ENCODE measurements at regions not wholly inside any gene's neighbourhood (a gene's known extent, or its start where the extent isn't known, plus 50 kb on each side); places are given as distances from the start of the nearest gene placed in this dataset.

- no peak for ATAC-seq (replicated peaks)
- no peaks in the 10 kb centered on the region for H3K27me3 Mint-ChIP-seq
- no peaks in the 10 kb centered on the region for H3K4me1 Mint-ChIP-seq (ENCODE audit: low read depth in 2 of 2)
- H3K36me3 Mint-ChIP-seq (ENCODE audit: insufficient read depth) = no peaks in the 10 kb centered on the region
- H3K27ac Mint-ChIP-seq = no peak overlapping the region
- H3K9me3 Mint-ChIP-seq = peaks cover 21 to 44% of the 10 kb centered on the region in 2 donors
- no peak for DNase-seq
- no peak overlapping the region for H3K4me3 Mint-ChIP-seq
Observed at GRCh38 chr5:3925022-3925421, 329.4 kb downstream of the IRX1 start.

DNA sequence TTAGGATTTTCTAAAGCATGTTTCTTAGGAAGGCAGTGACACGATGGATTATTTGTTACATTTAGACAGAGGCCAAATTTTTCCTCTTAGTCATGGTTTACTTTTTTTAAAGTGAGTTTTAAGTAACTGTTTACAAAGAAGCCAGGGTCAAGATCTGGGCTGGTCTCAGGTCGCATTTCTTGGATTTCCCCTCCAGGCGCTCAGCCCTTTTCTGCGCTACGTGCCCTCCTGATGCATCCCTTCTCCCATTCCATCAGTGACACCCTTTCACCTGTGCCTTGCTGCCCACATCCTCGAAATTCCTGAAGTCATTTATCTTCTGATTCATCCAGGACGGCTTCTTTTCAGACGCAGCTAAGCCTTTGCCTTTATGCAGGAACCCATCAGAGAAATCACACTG is 330.3 kb downstream of the IRX1 start:
- Mint-ChIP-seq H3K4me1 (ENCODE audit: low read depth in 2 of 2) (no peaks in the 10 kb centered on the region), H3K27me3 (no peaks in the 10 kb centered on the region), H3K9me3 (peaks cover 21 to 44% of the 10 kb centered on the region in 2 donors), H3K27ac (no peak overlapping the region), H3K36me3 (ENCODE audit: insufficient read depth) (no peaks in the 10 kb centered on the region), H3K4me3 (no peak overlapping the region)
- DNase-seq (no peak), ATAC-seq (replicated peaks) (no peak)

GRCh38 chr5:3929799-3930198 is 334.2 kb downstream of the IRX1 start:
- peaks cover 22 to 45% of the 10 kb centered on the region in 2 donors for H3K9me3 Mint-ChIP-seq
- no peaks in the 10 kb centered on the region for H3K36me3 Mint-ChIP-seq (ENCODE audit: insufficient read depth)
- ATAC-seq (replicated peaks) (no peak), DNase-seq (no peak)
- no peak overlapping the region for H3K27ac Mint-ChIP-seq
- no peak overlapping the region for H3K4me3 Mint-ChIP-seq
- H3K4me1 Mint-ChIP-seq (ENCODE audit: low read depth in 2 of 2) = no peaks in the 10 kb centered on the region
- no peaks in the 10 kb centered on the region for H3K27me3 Mint-ChIP-seq

DNA sequence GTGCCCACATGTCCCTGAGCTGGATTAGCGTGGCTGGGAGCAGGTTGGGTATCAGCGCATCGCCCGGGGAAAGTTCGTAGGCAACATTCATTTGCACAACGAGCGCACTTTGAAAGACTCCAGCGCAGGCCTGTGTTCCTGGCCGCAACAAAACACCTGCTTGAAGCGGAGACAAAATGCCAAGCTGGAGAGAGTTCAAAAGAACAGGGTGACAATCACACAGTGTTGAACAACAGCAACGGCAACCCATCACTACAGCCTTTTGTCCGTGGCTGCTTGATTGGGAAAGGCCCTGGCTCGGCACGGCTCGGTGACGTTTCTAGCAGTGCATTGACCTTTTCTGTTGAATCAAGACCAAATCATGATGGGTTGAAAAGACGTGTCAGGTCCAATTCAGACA is 336.3 kb downstream of the IRX1 start:
- H3K27me3 Mint-ChIP-seq = no peaks in the 10 kb centered on the region
- H3K27ac Mint-ChIP-seq = no peak overlapping the region
- H3K4me3 Mint-ChIP-seq = no peak overlapping the region
- no peaks in the 10 kb centered on the region for H3K4me1 Mint-ChIP-seq (ENCODE audit: low read depth in 2 of 2)
- H3K36me3 Mint-ChIP-seq (ENCODE audit: insufficient read depth) = no peaks in the 10 kb centered on the region
- no peak for DNase-seq
- ATAC-seq (replicated peaks) = no peak
- peaks cover 22 to 35% of the 10 kb centered on the region in 2 donors for H3K9me3 Mint-ChIP-seq

- Mint-ChIP-seq H3K36me3 (ENCODE audit: insufficient read depth) (no peaks in the 10 kb centered on the region), H3K27ac (no peak overlapping the region), H3K27me3 (no peaks in the 10 kb centered on the region), H3K4me3 (no peak overlapping the region), H3K4me1 (ENCODE audit: low read depth in 2 of 2) (no peaks in the 10 kb centered on the region), H3K9me3 (peaks cover 10 to 20% of the 10 kb centered on the region in 2 donors)
- ATAC-seq (replicated peaks) = no peak
- DNase-seq = no peak
Observed at GRCh38 chr5:3933536-3933935, 337.9 kb downstream of the IRX1 start.

DNA sequence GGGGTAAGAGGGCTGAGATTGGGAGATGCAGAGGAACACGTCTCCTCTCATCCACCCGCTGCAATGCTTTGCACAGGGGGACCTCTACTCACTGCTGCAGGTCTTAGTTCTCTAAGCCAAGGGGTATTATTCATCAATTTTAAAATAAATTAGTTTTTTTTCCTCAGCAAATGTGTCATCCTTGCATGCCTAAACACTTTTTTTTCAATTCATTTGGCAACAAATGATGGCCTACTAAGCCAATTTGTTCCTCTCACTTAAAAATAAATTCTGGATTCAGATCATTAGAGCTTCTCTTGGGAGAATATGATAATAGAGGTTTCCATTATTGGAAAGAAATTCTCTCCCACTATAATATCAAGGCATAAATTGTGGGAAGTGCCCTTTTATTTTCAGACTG is 338.3 kb downstream of the IRX1 start:
- Mint-ChIP-seq H3K27ac (no peak overlapping the region), H3K4me3 (no peak overlapping the region), H3K4me1 (ENCODE audit: low read depth in 2 of 2) (no peaks in the 10 kb centered on the region), H3K9me3 (peaks cover 8 to 16% of the 10 kb centered on the region in 2 donors), H3K27me3 (no peaks in the 10 kb centered on the region), H3K36me3 (ENCODE audit: insufficient read depth) (no peaks in the 10 kb centered on the region)
- no peak for DNase-seq
- ATAC-seq (replicated peaks) = no peak

DNA sequence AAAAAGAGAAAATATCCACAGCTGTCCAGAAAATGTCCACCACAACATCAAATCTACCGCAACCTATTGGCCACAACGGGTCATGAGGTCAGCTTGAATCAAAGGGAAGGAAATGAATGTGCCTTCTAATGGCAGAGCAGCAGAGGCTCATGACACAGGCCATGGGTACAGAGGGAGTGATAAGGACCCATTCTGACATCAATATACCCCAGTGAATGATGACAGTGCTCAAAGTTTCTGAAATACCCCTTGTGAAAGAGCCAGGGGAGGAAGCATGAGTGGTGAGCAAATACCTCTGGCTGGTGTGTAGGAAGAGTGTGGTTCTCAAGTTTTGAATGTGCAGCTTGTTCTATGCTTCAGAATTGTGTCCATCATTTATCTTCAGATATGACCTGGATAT is 348.2 kb downstream of the IRX1 start:
- H3K27ac Mint-ChIP-seq = no peak overlapping the region
- no peaks in the 10 kb centered on the region for H3K4me1 Mint-ChIP-seq (ENCODE audit: low read depth in 2 of 2)
- no peak for ATAC-seq (replicated peaks)
- no peak overlapping the region for H3K4me3 Mint-ChIP-seq
- no peak for DNase-seq
- peaks cover 7 to 11% of the 10 kb centered on the region in 2 donors for H3K9me3 Mint-ChIP-seq
- no peaks in the 10 kb centered on the region for H3K27me3 Mint-ChIP-seq
- H3K36me3 Mint-ChIP-seq (ENCODE audit: insufficient read depth) = no peaks in the 10 kb centered on the region

DNA sequence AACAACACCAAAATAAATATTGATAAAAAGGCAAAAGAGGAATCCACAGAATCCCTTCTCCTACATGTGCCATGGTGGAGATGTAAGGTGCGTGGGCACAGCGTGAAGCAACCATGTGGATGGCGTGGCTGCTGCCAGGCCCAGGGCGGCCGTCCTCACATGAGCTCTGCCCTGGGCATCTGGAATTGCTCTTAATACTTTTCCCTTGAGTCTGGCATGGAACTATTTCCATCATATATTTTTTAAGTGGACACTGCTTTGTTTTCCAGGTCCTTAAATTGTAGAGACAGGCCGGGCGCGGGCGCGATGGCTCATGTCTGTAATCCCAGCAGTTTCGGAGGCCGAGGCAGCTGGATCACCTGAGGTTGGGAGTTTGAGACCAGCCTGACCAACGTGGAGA is 349.3 kb downstream of the IRX1 start:
- Mint-ChIP-seq H3K9me3 (peaks cover 7 to 11% of the 10 kb centered on the region in 2 donors), H3K36me3 (ENCODE audit: insufficient read depth) (no peaks in the 10 kb centered on the region), H3K4me3 (no peak overlapping the region), H3K4me1 (ENCODE audit: low read depth in 2 of 2) (no peaks in the 10 kb centered on the region), H3K27me3 (no peaks in the 10 kb centered on the region), H3K27ac (no peak overlapping the region)
- DNase-seq = no peak
- no peak for ATAC-seq (replicated peaks)

DNA sequence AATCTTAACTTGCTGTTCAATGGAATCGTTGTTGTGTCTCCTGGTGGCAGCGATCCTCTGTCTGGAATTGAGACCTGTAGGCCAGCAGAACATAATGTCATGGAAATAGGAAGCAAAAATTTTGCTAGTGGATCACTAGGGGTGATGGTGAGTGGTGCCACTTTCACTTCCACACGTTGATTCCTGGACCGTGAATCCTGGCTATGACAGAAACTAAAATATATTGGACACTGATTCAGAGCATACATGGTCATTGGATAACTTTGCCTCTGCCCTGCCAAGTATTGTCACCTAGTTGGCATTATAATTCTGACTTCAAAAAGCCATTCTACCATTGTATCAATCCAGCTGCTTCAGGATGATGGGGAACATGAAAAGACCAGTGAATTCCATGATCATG is 353.2 kb downstream of the IRX1 start:
- no peak for ATAC-seq (replicated peaks)
- no peak for DNase-seq
- Mint-ChIP-seq H3K9me3 (peaks cover 10 to 16% of the 10 kb centered on the region in 2 donors), H3K27me3 (no peaks in the 10 kb centered on the region), H3K4me3 (no peak overlapping the region), H3K4me1 (ENCODE audit: low read depth in 2 of 2) (no peaks in the 10 kb centered on the region), H3K36me3 (ENCODE audit: insufficient read depth) (no peaks in the 10 kb centered on the region), H3K27ac (no peak overlapping the region)

- no peak for ATAC-seq (replicated peaks)
- H3K4me1 Mint-ChIP-seq (ENCODE audit: low read depth in 2 of 2) = no peaks in the 10 kb centered on the region
- no peak overlapping the region for H3K4me3 Mint-ChIP-seq
- peaks cover 8 to 22% of the 10 kb centered on the region in 2 donors for H3K9me3 Mint-ChIP-seq
- DNase-seq = no peak
- no peak overlapping the region for H3K27ac Mint-ChIP-seq
- H3K36me3 Mint-ChIP-seq (ENCODE audit: insufficient read depth) = no peaks in the 10 kb centered on the region
- no peaks in the 10 kb centered on the region for H3K27me3 Mint-ChIP-seq
Observed at GRCh38 chr5:3954199-3954598, 358.6 kb downstream of the IRX1 start.

DNA sequence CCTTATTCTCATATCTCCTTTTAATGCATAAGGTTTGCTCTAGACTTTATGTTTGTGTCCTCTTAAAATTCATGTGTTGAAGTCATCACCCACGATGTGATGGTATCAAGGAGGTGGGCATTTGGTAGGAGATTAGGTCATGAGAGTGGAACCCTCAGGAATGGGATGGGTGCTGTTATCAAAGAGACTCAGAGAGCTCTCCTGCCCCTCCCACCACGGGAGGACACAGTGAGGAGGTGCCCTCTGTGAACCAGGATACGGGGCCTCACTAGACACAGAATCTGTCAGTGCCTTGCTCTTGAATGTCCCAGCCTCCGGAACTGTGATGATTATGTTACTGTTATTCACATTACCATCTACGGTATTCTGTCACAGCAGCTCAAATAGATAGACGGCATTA is 359.0 kb downstream of the IRX1 start:
- H3K9me3 Mint-ChIP-seq = peaks cover 8 to 22% of the 10 kb centered on the region in 2 donors
- H3K36me3 Mint-ChIP-seq (ENCODE audit: insufficient read depth) = no peaks in the 10 kb centered on the region
- no peak overlapping the region for H3K27ac Mint-ChIP-seq
- H3K4me1 Mint-ChIP-seq (ENCODE audit: low read depth in 2 of 2) = no peaks in the 10 kb centered on the region
- H3K4me3 Mint-ChIP-seq = no peak overlapping the region
- ATAC-seq (replicated peaks) (no peak), DNase-seq (no peak)
- H3K27me3 Mint-ChIP-seq = no peaks in the 10 kb centered on the region

DNA sequence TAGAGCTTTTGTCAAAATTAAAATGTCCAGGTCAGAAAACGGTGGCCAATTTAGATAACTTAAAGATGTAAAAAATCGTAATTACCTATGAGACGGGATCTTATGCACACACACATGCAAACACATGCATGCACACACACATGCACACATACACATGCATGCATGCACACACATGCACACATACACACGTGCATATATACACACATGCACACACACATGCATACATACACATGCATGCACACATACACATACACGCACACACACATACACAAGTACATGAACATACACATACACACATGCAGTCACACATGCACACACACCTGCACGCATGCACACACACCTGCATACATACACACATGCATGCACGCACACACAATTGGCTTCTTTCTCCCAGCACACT is 362.0 kb downstream of the IRX1 start:
- no peak for DNase-seq
- no peaks in the 10 kb centered on the region for H3K27me3 Mint-ChIP-seq
- H3K4me1 Mint-ChIP-seq (ENCODE audit: low read depth in 2 of 2) = no peaks in the 10 kb centered on the region
- peaks cover 11 to 25% of the 10 kb centered on the region in 2 donors for H3K9me3 Mint-ChIP-seq
- no peak for ATAC-seq (replicated peaks)
- no peak overlapping the region for H3K4me3 Mint-ChIP-seq
- no peaks in the 10 kb centered on the region for H3K36me3 Mint-ChIP-seq (ENCODE audit: insufficient read depth)
- no peak overlapping the region for H3K27ac Mint-ChIP-seq

DNA sequence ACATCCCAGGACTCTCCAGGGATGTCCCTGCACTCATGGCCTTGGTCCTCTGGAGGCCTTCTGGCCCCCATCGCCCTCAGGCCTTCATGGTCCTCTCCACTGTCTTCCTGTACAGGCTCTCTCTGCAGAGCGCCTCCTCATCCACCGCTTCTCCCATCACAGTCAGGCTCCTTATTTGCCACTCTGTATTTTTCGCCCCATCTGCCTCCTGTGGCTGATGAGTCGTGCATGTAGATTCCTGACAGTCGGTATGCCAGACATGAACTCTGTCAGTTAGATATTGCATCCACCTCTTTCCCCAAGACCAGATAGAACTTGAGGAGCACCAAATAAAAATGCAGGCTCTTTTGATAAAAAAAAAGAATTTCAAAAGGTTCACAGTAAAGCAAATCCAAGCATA is 362.8 kb downstream of the IRX1 start:
- no peak for ATAC-seq (replicated peaks)
- H3K36me3 Mint-ChIP-seq (ENCODE audit: insufficient read depth) = no peaks in the 10 kb centered on the region
- no peaks in the 10 kb centered on the region for H3K4me1 Mint-ChIP-seq (ENCODE audit: low read depth in 2 of 2)
- no peaks in the 10 kb centered on the region for H3K27me3 Mint-ChIP-seq
- H3K9me3 Mint-ChIP-seq = peaks cover 11 to 24% of the 10 kb centered on the region in 2 donors
- no peak for DNase-seq
- H3K4me3 Mint-ChIP-seq = no peak overlapping the region
- H3K27ac Mint-ChIP-seq = no peak overlapping the region

GRCh38 chr5:3962113-3962512 is 366.5 kb downstream of the IRX1 start:
- no peaks in the 10 kb centered on the region for H3K36me3 Mint-ChIP-seq (ENCODE audit: insufficient read depth)
- no peaks in the 10 kb centered on the region for H3K27me3 Mint-ChIP-seq
- ATAC-seq (replicated peaks) = no peak
- H3K4me1 Mint-ChIP-seq (ENCODE audit: low read depth in 2 of 2) = no peaks in the 10 kb centered on the region
- peaks cover 12 to 28% of the 10 kb centered on the region in 2 donors for H3K9me3 Mint-ChIP-seq
- no peak overlapping the region for H3K4me3 Mint-ChIP-seq
- H3K27ac Mint-ChIP-seq = no peak overlapping the region
- DNase-seq = no peak

DNA sequence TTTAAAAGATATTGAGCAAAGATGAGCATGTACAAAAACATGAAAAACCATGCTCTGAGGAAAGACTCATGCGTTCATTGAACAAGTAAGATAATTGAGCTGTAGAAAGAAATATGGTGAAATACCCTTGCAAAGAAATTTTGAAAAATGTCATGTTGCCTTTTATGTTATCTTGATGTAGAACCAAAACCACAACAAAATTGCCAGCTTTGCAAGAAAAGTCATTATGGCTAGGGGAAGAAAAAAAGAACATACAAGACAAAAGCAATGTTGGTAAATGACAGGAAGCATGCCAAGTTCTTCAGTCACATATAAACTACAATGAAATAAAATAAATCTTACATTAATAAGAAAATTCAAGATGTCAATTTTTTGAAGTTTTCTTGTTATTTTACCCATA is 368.0 kb downstream of the IRX1 start:
- peaks cover 13 to 16% of the 10 kb centered on the region in 2 donors for H3K9me3 Mint-ChIP-seq
- no peak overlapping the region for H3K27ac Mint-ChIP-seq
- H3K27me3 Mint-ChIP-seq = no peaks in the 10 kb centered on the region
- ATAC-seq (replicated peaks) (no peak), DNase-seq (no peak)
- H3K4me3 Mint-ChIP-seq = no peak overlapping the region
- no peaks in the 10 kb centered on the region for H3K4me1 Mint-ChIP-seq (ENCODE audit: low read depth in 2 of 2)
- no peaks in the 10 kb centered on the region for H3K36me3 Mint-ChIP-seq (ENCODE audit: insufficient read depth)

Measured in effector memory CD8-positive, alpha-beta T cell (primary cell).